ENCODE measurements at regions not wholly inside any gene's neighbourhood (a gene's known extent, or its start where the extent isn't known, plus 50 kb on each side); places are given as distances from the start of the nearest gene placed in this dataset.

DNA sequence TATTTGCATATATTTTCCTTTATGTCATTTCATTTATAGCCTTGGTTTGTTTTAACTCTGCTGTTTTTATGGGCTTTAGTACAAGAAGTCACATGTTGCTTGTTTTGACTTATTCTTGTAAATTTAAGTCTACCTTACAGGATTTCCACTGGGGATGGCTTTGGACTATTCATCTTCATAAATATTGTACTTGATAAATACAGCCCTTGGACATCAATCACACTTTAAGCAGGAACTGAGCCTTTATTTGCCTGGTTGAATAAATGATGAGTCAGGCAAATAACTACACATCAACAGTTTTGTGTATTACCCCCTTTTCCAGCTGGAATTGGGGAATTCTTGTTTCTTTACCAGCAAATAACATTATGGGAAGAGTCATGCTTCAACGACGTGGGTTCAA is 286.0 kb downstream of the CNTN3 start:
- no peak for TF ChIP-seq POLR2A (IDR thresholded peaks at IDR 0.05)
- TF ChIP-seq, protein P1, sequence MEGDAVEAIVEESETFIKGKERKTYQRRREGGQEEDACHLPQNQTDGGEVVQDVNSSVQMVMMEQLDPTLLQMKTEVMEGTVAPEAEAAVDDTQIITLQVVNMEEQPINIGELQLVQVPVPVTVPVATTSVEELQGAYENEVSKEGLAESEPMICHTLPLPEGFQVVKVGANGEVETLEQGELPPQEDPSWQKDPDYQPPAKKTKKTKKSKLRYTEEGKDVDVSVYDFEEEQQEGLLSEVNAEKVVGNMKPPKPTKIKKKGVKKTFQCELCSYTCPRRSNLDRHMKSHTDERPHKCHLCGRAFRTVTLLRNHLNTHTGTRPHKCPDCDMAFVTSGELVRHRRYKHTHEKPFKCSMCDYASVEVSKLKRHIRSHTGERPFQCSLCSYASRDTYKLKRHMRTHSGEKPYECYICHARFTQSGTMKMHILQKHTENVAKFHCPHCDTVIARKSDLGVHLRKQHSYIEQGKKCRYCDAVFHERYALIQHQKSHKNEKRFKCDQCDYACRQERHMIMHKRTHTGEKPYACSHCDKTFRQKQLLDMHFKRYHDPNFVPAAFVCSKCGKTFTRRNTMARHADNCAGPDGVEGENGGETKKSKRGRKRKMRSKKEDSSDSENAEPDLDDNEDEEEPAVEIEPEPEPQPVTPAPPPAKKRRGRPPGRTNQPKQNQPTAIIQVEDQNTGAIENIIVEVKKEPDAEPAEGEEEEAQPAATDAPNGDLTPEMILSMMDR (IDR thresholded peaks at IDR 0.05), result no peak

Measured in Peyer's patch (tissue), 4 donors.